RWPE2 (cell line): ENCODE measurements at regions not wholly inside any gene's neighbourhood (a gene's known extent, or its start where the extent isn't known, plus 50 kb on each side); places are given as distances from the start of the nearest gene placed in this dataset.

Source experiments
- ATAC-seq: fragments of 200-7000 bp; cut with Tn5 transposase; 3 replicates; pipeline ENCODE4 v1.9.1; 2021; ENCODE audit warnings: low read depth
- DNase-seq: peaks from one replicate; pipeline ENCODE4 v3.0.0-alpha.2; 2020; ENCODE audit warnings: low spot score
- H3K27ac ChIP-seq: fragments of 450-650 bp; 2 replicates; pipeline ENCODE4 v1.5.1; 2017; ENCODE audit warnings: mild to moderate bottlenecking; ENCODE audit not compliant: poor library complexity, severe bottlenecking
- H3K27me3 ChIP-seq: fragments of 250-450 bp; sonication (Bioruptor Pico); 2 replicates; pipeline ENCODE4 v1.5.1; 2021; ENCODE audit warnings: mild to moderate bottlenecking, moderate library complexity; ENCODE audit not compliant: insufficient read depth, poor library complexity, severe bottlenecking
- H3K36me3 ChIP-seq: fragments of 250-450 bp; sonication (Bioruptor Pico); 2 replicates; pipeline ENCODE4 v1.5.1; 2020; ENCODE audit warnings: low read depth, mild to moderate bottlenecking, moderate library complexity
- H3K4me1 ChIP-seq: fragments of 250-450 bp; sonication (Bioruptor Pico); 2 replicates; pipeline ENCODE4 v1.5.1; 2021; ENCODE audit warnings: mild to moderate bottlenecking, moderate library complexity; ENCODE audit not compliant: insufficient read depth, poor library complexity, severe bottlenecking
- H3K4me3 ChIP-seq: fragments of 250-450 bp; sonication (Bioruptor Pico); 2 replicates; pipeline ENCODE4 v1.5.1; 2021; ENCODE audit warnings: mild to moderate bottlenecking, moderate library complexity; ENCODE audit not compliant: severe bottlenecking
- H3K9me3 ChIP-seq: fragments of 250-450 bp; sonication (Bioruptor Pico); 2 replicates; pipeline ENCODE4 v1.5.1; 2021; ENCODE audit warnings: mild to moderate bottlenecking, moderate library complexity; ENCODE audit not compliant: severe bottlenecking
- CTCF ChIP-seq: fragments of 450-650 bp; IDR thresholded peaks from one replicate; pipeline ENCODE4 v1.5.1; 2017; ENCODE audit warnings: mild to moderate bottlenecking, moderate library complexity; ENCODE audit not compliant: poor library complexity, severe bottlenecking

GRCh38 chr20:7660165-7660564, 280.1 kb downstream of the HAO1 start:
- ATAC-seq (no peak), DNase-seq (no peak)
- Histone ChIP-seq H3K27me3 (no peaks in the 10 kb centered on the region), H3K4me3 (no peak overlapping the region), H3K36me3 (no peaks in the 10 kb centered on the region), H3K9me3 (no peaks in the 10 kb centered on the region), H3K4me1 (peaks cover 11% of the 10 kb centered on the region), H3K27ac (no peak overlapping the region)
- TF ChIP-seq CTCF = no peak

GRCh38 chr20:7665376-7665775, 274.9 kb downstream of the HAO1 start:
- TF ChIP-seq CTCF = no peak
- ATAC-seq (no peak), DNase-seq (no peak)
- Histone ChIP-seq H3K27me3 (no peaks in the 10 kb centered on the region), H3K27ac (no peak overlapping the region), H3K36me3 (no peaks in the 10 kb centered on the region), H3K9me3 (no peaks in the 10 kb centered on the region), H3K4me3 (no peak overlapping the region), H3K4me1 (peaks cover 5% of the 10 kb centered on the region)

- peaks cover 5% of the 10 kb centered on the region for H3K4me1 ChIP-seq
- DNase-seq (no peak), ATAC-seq (peak; percentile 83)
- no peak for TF ChIP-seq CTCF
- no peaks in the 10 kb centered on the region for H3K9me3 ChIP-seq
- no peak overlapping the region for H3K27ac ChIP-seq
- no peaks in the 10 kb centered on the region for H3K27me3 ChIP-seq
- no peaks in the 10 kb centered on the region for H3K36me3 ChIP-seq
- H3K4me3 ChIP-seq = no peak overlapping the region
These were observed 273.1 kb downstream of the HAO1 start for GRCh38 chr20:7667194-7667593.

- DNase-seq (no peak), ATAC-seq (no peak)
- H3K27ac ChIP-seq = no peak overlapping the region
- no peak for TF ChIP-seq CTCF
- H3K9me3 ChIP-seq = no peaks in the 10 kb centered on the region
- no peaks in the 10 kb centered on the region for H3K36me3 ChIP-seq
- H3K4me3 ChIP-seq = no peak overlapping the region
- no peaks in the 10 kb centered on the region for H3K27me3 ChIP-seq
- H3K4me1 ChIP-seq = peaks cover under 1% of the 10 kb centered on the region
These were observed 267.7 kb downstream of the HAO1 start for GRCh38 chr20:7672571-7672970.

GRCh38 chr20:7673841-7674240, 266.4 kb downstream of the HAO1 start:
- TF ChIP-seq CTCF = no peak
- Histone ChIP-seq H3K27me3 (no peaks in the 10 kb centered on the region), H3K36me3 (no peaks in the 10 kb centered on the region), H3K9me3 (no peaks in the 10 kb centered on the region), H3K4me1 (no peaks in the 10 kb centered on the region), H3K27ac (no peak overlapping the region), H3K4me3 (no peak overlapping the region)
- ATAC-seq = peak; percentile 53; the same call in 1 of the 3 replicates
- no peak for DNase-seq
